ENCODE measurements at regions not wholly inside any gene's neighbourhood (a gene's known extent, or its start where the extent isn't known, plus 50 kb on each side); places are given as distances from the start of the nearest gene placed in this dataset.
"Not testable (repeated sequence)": the region's sequence is repeated elsewhere in the genome, so short reads cannot be mapped to it uniquely, and the experiment has no call there.

DNA sequence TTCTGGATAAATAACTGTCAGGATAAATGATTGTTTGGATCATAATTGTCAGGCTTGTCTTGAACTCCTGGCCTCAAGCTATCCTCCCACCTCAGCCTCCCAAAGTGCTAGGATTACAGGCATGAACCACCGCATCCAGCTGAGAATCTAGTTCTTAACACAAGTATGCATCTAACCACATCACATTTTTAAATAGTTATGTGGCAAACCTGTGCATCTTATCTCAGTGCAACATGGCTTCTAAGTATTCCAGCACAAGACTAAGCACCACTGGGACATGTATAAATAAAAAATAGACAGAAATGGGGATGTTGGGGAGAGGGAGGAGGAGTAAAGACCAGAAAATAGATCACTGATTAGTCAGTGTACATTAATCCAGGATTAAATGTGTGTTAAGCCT is 74.7 kb upstream of the TBL1X start:
- DNase-seq: no peak

DNA sequence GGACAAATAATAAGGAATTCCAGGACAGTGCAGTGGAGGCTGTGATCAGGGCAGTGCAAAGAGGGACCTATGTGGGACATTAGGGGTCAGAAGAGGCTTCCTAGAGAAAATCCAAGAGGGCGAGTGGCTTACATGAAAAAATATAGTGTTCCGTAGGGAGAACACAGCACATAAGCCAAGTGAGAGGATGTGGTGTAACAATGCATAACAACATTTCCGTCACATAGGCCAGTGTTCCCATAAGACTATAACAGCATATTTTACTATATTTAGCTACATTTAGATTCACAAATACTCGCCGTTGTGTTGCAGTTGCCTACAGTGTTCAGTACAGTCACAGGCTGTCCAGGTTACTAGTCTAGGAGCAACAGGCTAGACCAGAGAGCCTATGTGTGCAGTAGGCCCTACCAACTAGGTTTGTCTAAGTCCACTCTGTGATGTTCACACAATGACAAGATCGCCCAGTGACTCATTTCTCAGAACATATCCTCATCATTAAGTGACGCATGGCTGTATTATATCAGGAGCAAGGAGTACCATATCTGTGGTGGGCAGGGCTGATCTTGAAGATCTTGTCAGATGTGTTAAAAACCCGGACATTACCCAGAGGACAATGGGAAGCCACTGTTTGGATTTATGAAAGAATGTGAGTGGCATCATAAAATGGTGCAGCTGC is 74.0 kb upstream of the TBL1X start:
- no peak for DNase-seq

DNA sequence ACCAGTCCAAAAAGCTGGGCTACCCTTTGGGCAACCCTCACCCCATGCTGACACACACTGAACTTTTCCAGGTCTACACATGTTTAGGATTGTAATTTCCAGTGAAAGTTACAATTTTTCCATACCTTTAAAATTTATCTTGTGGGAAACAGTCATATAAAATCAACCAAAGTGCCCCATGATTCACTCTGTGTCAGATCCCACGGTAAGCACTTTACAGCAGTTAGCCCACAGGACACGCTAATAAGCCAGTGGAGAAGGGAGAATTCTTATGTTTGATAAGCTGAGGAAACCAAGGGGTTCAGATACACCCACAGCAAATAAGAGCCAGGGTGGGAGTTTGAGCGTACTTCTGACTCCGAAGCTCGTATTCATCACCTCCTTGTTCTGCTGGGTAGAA is 72.4 kb upstream of the TBL1X start:
- DNase-seq: no peak

DNA sequence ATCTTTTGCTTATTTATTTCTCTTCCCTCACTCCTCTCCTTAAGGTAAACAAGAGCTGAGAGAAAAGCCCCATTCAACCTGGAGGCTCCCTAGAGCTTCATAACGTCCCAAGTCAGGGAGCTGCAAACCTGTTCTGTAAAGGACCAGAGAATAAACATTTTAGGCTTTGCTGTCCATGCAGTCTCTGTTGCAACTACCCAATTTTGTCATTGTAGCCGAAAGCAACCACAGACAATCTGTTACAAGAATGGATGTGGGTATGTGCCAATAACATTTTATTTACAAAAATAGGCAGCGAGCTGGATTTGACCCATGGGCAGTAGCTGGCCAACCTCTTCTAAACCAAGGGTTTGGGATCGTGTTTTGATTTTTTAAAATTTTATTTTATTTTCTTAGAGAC is 71.3 kb upstream of the TBL1X start:
- DNase-seq: no peak

DNA sequence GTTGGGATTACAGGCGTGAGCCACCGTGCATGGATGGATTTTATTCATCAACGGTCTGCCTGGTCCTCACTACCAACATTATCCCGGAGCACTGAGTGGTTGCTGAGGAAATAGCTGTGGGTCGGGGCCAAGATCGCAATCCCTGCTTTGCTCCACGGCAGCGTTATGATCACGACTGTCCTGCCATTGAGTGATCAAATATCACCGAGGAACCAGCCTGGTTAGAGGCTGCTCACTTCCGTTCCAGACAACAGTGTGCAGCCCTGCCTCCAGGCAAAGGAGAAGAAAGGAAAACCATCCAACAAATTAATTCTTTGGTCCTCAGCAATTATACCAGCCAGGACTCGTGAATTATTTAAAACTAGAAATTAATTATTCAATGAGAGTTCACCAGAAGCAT is 70.6 kb upstream of the TBL1X start:
- no peak for DNase-seq

DNA sequence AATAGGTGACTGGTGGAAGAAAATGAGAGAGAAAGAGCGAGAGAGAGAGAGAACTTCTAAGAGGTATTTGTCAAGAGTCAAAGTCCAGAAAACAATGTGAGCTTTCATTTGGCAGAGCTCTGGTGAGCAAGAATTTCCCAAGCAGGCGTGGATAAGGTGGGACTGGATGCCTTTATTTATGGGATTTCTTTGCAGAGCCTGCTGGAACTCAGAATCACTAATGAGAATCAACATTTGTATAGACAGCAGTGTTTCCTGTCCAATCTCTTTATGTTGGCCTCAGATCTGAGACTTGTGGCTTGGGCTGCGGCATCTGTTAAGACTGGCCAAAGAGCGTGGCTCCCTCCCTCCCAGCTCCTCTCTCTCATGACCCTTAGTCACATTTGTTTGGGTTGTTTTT is 67.9 kb upstream of the TBL1X start:
- no peak for DNase-seq

DNA sequence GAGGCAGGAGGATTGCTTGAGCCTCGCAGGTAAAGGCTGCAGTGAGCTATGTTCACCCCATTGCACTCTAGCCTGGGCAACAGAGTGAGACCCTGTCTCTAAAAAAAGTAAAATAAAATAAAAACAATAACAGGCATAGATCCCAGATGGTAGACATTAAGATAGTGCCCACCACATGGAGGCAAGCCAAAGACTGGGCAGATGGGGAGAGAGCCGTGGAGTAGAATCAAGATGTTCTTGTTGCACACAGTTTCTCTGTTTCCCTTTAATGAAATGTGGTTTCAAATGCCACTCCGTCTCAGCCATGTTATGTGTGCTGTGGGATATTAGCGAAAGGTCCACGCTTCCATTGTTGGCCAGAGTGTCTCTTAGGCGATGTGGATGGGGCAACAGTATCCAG is 63.8 kb upstream of the TBL1X start:
- no peak for DNase-seq

DNA sequence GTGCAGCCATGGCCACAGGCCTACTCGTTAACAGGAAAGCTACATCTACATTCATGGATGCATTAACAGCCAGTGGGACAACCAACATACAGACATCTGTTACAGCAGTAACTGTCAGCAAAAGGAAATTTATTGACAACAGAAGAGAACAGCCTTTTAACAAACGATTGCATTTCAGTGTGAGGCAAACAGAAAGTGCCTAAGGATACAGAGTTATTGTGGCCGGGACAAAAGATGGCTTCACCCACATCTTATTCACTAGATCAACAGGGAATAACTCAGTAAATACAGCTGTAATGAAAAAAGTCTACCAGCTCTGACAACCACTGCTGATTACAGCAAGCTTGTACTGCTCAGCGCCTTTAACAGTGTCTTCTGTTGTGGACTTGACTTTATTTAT is 61.5 kb upstream of the TBL1X start:
- DNase-seq: no peak

DNA sequence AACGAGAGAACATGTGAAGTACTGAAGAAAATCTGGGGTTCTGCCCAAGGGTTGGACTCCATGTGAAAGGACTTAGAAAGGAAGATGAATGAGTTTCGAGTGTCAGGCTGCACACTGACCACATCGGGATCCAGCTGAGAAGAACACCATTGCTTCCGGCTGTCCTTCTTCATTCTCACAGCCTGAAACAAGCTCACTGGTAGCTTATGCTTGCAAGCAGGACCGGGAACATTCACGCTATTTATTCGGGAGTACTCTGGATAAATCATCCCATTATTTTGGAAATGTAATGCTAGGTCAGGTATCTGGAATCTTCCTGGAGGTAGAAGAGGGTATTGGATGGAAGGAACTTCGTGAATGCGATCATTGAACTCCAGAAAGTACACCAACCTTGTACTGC is 59.2 kb upstream of the TBL1X start:
- DNase-seq: not testable (repeated sequence)

DNA sequence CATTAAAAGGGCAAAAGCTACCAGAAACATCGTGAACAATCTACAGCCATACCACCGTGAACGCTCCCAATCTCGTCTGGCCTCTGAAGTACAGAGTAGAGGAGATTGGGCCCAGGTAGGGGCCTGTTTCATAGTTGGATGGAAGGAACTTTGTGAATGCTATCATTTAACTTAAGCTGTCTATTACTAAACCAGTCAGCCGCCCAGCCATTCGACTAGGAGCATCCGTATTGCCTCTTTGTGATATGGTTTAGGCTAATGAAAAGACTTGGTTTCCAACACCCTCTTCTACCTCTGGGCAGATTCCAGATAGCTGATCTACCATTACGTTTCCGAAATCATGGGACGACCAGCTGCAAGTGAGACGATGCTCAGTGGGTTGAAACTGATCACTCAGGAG is 54.0 kb upstream of the TBL1X start:
- DNase-seq: not testable (repeated sequence)

DNA sequence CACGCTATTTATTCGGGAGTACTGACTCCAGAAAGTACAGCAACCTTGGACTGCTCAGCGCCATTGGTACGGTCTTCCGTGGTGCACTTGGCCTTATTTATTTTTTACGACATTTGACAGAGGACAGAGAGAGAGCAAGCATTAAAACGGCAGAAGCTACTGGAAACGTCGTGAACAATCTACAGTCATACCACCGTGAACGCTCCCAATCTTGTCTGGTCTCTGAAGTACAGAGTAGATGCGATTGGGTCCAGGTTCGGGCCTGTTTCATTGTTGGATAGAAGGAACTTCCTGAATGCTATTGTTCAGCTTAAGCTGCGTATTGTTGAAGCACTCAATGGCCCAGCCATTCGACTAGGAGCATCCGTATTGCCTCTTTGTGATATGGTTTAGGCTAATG is 53.2 kb upstream of the TBL1X start:
- not testable (repeated sequence) for DNase-seq

DNA sequence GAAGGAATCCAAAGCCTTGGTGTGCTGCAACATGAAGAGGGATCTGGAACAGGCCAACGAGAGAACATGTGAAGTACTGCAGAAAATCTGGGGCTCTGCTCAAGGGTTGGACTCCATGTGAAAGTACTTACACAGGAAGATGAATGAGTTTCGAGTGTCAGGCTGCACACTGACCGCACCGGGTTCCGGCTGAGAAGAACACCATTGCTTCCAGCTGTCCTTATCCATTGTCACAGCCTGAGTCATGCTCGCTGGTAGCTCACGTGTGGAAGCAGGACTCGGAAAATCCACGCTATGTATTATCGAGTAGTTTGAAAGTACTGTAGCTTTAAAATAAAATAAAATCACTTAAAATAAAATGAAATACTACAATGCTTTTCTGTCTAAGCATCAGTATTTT is 50.4 kb upstream of the TBL1X start:
- no peak for DNase-seq

Data from activated naive CD4-positive, alpha-beta T cell treated with Interleukin-2 at 50 U/mL for 16 hours (primary cell).